LNCaP clone FGC (cell line): ENCODE measurements at regions not wholly inside any gene's neighbourhood (a gene's known extent, or its start where the extent isn't known, plus 50 kb on each side); places are given as distances from the start of the nearest gene placed in this dataset.

Source experiments
- DNase-seq: peaks from one replicate; pipeline ENCODE4 v3.0.0-alpha.2; 2011; ENCODE audit warnings: low read depth
- H3K4me3 ChIP-seq: 2 replicates; pipeline ENCODE4 v1.5.1; 2011; ENCODE audit warnings: mild to moderate bottlenecking, low read depth, low read length, control low read depth
- CTCF ChIP-seq: IDR thresholded peaks from 2 replicates; pipeline ENCODE4 v1.5.1; 2012; ENCODE audit warnings: mild to moderate bottlenecking; ENCODE audit not compliant: control insufficient read depth, insufficient read depth; ENCODE audit errors: extremely low read depth

DNA sequence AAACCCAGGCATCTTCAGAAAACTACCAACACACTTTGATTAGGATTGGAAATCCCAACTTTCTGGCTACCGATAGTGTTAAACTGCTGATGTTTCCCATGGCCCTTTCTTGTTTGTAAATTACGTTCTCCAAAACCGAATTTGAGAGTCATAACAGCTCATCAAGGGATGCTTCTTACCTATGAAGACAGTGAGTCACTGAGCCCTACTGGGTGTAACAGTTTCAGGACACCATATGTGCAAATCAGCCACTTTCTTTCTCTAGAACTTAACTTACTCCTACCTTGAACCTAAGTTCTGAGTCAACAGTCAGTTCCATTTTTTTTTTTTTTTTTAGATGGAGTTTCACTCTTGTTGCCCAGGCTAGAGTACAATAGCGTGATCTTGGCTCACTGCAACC lies 410.1 kb upstream of the TSHZ3 start:
- DNase-seq: no peak
- H3K4me3 ChIP-seq: no peak overlapping the region
- TF ChIP-seq CTCF: no peak

DNA sequence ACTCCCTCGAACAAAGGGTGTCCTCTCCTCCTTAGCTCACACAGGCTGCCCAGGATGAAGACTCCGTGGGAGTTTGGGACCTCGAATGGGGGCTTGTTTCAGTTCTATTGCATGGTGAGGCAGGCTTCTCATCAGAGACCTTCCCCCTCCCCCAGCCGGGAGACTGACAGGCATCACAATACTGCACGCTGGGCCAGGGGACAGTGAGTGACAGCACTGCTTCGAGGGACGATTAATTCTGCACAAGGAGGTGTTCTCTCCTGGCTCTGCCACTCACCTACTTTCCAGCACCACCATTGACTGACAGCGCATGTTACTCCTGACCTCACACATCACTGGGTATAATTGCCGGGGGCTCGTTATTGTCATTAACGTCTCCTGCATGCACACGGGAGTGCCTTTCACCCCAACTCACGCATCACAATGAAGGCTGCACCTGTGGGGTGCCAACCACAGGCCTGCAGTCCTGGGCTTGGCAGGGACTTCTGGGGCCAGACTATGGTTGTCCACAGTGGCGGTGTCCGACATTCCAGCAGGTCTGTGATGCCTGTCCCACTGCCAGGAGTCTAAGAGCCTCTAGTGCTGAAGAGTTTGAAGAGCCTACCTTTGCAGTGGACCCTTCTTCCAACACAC lies 412.2 kb upstream of the TSHZ3 start:
- DNase-seq: no peak
- H3K4me3 ChIP-seq: no peak overlapping the region
- no peak for TF ChIP-seq CTCF

DNA sequence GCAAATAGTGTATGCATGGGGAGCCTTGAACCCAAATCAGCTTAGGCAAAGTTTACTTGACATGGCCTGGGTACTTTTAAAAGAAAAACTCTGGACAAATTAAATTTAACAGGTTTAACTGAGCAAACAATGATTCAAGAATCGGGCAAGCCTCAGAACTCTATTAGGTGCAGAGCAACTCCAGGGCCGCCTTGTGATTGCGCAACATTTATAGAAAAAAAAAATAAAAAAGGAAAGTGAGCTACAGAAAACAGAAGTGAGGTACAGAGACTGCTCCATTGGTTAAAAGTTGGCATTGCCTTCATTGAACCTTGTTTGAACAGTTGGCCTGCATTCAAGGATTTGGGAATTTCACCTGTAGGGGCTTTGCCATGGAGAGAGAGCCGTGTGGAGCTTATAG lies 421.0 kb upstream of the TSHZ3 start:
- no peak for TF ChIP-seq CTCF
- no peak for DNase-seq
- no peak overlapping the region for H3K4me3 ChIP-seq

DNA sequence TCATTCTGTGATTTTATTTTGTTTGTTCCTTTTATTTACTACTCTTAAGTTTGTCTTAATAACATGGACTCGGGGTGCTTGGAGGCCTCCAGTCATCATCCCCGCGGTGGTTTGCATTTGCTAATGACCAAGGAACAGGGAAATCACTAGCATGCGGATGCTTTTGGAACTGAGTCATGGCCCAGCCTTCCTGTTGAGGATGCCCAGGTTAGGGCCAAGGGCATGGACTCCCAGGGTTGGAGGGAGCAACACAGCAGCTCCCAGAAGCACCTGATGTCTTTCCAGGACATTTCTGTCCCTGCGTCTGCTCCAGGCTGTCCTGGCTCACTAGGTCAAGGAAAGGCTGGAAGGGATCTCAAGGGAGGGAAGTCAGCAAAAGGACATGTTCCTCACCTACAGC lies 423.7 kb upstream of the TSHZ3 start:
- no peak for TF ChIP-seq CTCF
- DNase-seq: no peak
- H3K4me3 ChIP-seq: no peak overlapping the region

- no peak for DNase-seq
- no peak overlapping the region for H3K4me3 ChIP-seq
- TF ChIP-seq CTCF: no peak
Observed at GRCh38 chr19:31781542-31781941, 432.3 kb upstream of the TSHZ3 start.

DNA sequence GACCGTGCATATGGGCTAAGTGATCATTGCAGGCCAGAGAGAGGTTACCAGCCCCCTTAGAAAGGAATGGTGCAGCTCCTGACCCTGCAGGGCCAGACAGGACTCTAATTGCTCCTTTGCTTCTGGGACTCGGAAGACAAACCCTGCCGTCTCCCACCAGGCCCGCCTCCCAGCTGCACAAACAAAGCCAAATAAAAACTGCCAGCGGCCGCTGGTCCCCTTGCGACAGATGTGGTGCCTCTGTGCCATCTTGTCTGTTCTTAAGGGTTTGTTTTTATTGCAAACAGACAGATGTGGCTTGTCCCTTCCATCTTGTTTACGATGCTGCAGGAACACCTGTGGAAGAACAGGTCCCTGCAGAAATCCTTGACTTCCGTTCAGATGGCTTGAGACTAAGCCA lies 434.4 kb upstream of the TSHZ3 start:
- peak; percentile 10 for DNase-seq
- H3K4me3 ChIP-seq: peak overlapping the region; percentile 16
- TF ChIP-seq CTCF: no peak

DNA sequence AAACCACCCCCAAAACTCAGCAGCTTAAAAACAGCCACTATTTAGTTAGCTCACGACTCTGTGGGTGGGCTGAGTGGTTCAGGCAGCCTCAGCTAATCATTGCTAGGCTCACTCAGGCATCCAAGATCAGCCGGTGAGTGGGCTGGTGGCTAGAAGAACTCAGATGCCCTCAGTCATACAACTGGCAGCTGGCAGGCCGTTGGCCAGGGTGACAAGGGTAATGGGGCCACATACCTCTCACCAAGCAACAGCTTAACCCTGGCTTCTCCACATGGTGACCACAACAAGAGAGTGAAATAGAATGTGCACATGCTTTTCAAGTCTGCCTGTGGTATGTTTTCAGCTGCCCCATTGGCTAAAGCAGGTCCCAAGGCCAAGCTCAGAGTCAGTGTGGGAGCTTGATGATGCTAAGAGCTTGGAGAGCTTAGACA lies 435.4 kb upstream of the TSHZ3 start:
- DNase-seq: no peak
- H3K4me3 ChIP-seq: no peak overlapping the region
- TF ChIP-seq CTCF: no peak
